ENCODE measurements at regions not wholly inside any gene's neighbourhood (a gene's known extent, or its start where the extent isn't known, plus 50 kb on each side); places are given as distances from the start of the nearest gene placed in this dataset.

- Histone ChIP-seq H3K4me3 (replicated peaks; ENCODE audit: insufficient read depth, low read length) (no peak overlapping the region), H3K27me3 (ENCODE audit: insufficient read depth, poor library complexity, severe bottlenecking) (no peaks in the 10 kb centered on the region), H3K27ac (replicated peaks) (no peak overlapping the region)
- DNase-seq (ENCODE audit: low read depth in 1 of 2, low spot score in 1 of 2), result no peak
- TF ChIP-seq CTCF (IDR thresholded peaks at IDR 0.05; ENCODE audit: insufficient read depth, low read length) (no peak), GABPA (IDR thresholded peaks at IDR 0.05; ENCODE audit: low read depth) (no peak), POLR2AphosphoS5 (IDR thresholded peaks at IDR 0.05; ENCODE audit: low read depth) (no peak), REST (IDR thresholded peaks at IDR 0.05; ENCODE audit: insufficient replicate concordance, low read depth) (no peak), SPI1 (IDR thresholded peaks at IDR 0.05; ENCODE audit: borderline replicate concordance, low read depth) (no peak)
Observed at GRCh38 chr3:8366219-8366810, 135.3 kb upstream of the LMCD1 start.

- Histone ChIP-seq H3K27me3 (ENCODE audit: insufficient read depth, poor library complexity, severe bottlenecking) (no peaks in the 10 kb centered on the region), H3K4me3 (replicated peaks; ENCODE audit: insufficient read depth, low read length) (no peak overlapping the region), H3K27ac (replicated peaks) (no peak overlapping the region)
- TF ChIP-seq REST (IDR thresholded peaks at IDR 0.05; ENCODE audit: insufficient replicate concordance, low read depth) (no peak), POLR2AphosphoS5 (IDR thresholded peaks at IDR 0.05; ENCODE audit: low read depth) (no peak), GABPA (IDR thresholded peaks at IDR 0.05; ENCODE audit: low read depth) (no peak), CTCF (IDR thresholded peaks at IDR 0.05; ENCODE audit: insufficient read depth, low read length) (no peak), SPI1 (IDR thresholded peaks at IDR 0.05; ENCODE audit: borderline replicate concordance, low read depth) (no peak)
- no peak for DNase-seq (ENCODE audit: low read depth in 1 of 2, low spot score in 1 of 2)
Observed at GRCh38 chr3:8368598-8368997, 133.0 kb upstream of the LMCD1 start.

GRCh38 chr3:8369638-8370037, 132.0 kb upstream of the LMCD1 start:
- no peak for DNase-seq (ENCODE audit: low read depth in 1 of 2, low spot score in 1 of 2)
- no peak overlapping the region for H3K4me3 ChIP-seq (replicated peaks; ENCODE audit: insufficient read depth, low read length)
- H3K27me3 ChIP-seq (ENCODE audit: insufficient read depth, poor library complexity, severe bottlenecking), result no peaks in the 10 kb centered on the region
- TF ChIP-seq SPI1 (IDR thresholded peaks at IDR 0.05; ENCODE audit: borderline replicate concordance, low read depth) (no peak), REST (IDR thresholded peaks at IDR 0.05; ENCODE audit: insufficient replicate concordance, low read depth) (no peak), GABPA (IDR thresholded peaks at IDR 0.05; ENCODE audit: low read depth) (no peak), POLR2AphosphoS5 (IDR thresholded peaks at IDR 0.05; ENCODE audit: low read depth) (no peak), CTCF (IDR thresholded peaks at IDR 0.05; ENCODE audit: insufficient read depth, low read length) (no peak)
- no peak overlapping the region for H3K27ac ChIP-seq (replicated peaks)

Measured in HL-60 (cell line).